GM21786 (cell line): ENCODE measurements at regions not wholly inside any gene's neighbourhood (a gene's known extent, or its start where the extent isn't known, plus 50 kb on each side); places are given as distances from the start of the nearest gene placed in this dataset.

ENCODE experiments used
- ATAC-seq: cut with Tn5 transposase; IDR thresholded peaks from one replicate; pipeline ENCODE4 v1.9.1; 2021; ENCODE audit not compliant: unreplicated experiment

DNA sequence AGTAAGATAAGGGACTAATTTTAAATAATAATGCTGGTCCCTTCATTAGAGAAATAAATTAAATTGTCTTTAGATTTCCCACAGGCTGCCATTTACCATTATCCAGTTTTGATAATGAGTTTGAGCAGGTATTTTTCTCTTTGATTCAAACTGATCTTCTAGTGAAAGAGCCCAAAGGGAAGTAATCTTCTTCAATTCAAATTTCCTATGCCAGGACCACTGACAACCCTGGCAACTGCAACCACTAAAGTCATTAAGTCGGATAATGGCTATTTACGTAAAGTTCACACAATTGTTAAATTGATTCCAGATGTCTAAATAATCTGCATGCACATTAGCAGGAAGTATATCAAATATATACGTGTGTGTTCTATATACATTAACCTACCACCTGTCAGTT, 399.3 kb downstream of the PTPRC start:
- no peak for ATAC-seq

DNA sequence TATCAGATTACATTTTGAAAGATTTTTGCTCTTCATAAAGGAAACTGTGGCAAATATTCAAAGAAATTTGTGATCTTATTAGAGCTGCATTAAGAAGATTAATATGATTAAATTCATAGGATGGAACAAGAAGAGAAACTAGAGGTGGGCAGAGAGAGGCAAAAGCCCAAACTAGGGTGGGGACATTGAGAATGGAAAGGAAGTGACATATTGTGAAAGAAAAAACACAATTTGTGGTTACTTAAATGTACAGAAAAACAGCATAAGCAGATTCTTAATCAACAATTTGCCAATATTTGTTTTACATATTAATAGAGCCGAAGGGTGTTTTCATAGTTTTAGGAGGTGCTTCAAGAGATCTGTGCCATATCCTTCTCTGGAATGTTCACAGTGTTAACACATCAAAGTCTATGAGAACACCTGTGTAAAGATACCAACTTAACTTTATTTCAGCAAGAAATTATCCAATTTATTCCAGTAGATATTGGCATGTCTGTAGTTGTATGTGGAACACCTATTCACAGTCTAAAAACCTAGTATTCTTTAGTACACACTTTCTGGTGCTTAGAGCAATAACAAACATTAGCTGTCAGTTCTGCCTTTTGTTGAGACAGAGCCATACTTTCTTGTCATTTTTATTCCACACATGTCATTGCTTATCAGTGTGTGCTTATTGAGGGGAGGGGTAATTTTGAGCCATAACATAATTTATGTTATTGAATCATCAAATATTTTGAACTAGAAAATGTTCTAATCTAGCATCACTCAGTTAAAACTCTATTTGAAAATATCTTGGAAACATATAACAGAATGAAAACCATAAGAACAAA, 401.5 kb downstream of the PTPRC start:
- ATAC-seq: no peak

DNA sequence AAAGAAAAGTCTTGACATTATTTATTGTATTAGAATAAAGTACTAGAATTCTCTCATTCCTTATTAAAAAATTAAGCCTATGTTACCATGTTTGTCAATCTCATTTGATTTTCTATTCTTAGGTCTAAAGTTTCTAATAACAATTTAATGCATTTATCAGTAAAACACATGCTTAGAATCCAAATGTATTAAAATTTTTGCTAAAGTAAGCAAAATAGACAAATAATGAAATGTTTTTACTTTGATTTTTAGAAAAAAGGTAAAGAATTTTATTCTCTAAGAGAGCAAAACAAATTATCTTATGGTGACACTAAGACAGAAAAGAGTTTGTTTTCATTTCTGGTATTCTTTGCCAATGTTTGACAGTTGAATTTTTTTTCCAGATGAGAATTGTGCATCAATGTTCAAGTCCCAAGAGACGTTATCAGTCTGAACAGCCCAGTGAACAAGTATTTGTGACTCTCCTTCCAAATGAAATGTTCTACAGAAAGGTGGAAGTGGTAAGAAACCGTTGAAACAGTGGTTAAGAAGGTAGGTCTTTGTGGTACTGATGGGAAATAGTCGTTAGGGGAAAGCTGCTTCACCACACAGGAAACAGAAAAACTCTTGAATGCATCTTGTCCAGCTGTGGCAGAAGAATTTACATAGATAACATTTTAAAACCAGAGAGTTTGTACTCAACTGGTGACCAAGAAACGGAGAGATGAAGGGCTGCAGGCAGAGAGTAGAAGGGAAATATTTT, 402.5 kb downstream of the PTPRC start:
- ATAC-seq: peak; percentile 99

DNA sequence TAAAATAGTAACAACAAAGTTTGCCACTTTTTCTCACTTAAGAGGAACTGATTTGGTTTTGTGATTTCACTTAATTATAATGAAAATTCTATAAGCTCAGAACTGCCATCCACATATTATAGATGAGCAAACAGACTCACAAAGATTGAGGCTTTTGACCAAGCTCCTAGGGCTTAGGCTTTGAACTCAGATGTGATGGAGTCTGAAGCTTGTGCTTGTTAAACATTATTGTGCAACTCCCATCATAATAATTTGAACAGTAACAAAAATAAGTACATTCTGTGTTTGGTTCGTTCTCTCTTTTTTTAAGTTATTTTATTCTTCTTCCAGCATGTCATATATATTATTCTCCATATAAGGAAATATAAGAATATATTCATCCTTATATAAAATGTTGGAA, 403.4 kb downstream of the PTPRC start:
- no peak for ATAC-seq

DNA sequence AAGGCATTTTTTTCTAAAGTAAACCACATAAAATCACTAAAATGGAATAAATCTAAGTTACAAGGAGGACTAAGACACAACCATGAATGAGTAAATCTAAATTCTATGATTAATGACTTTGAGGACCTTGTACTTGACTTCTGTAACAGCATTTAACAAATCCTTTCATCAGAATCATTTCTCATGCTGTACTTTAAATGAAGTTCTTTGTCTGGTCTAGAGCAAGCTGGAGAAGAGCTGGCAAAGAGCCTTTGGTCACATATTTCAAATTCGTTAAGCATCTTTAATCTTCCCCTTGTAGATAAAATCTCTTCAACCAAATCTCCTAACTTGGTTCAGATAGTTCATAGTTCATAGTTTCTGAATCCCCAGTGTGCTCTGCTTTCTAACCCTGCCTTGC, 405.4 kb downstream of the PTPRC start:
- ATAC-seq: no peak

DNA sequence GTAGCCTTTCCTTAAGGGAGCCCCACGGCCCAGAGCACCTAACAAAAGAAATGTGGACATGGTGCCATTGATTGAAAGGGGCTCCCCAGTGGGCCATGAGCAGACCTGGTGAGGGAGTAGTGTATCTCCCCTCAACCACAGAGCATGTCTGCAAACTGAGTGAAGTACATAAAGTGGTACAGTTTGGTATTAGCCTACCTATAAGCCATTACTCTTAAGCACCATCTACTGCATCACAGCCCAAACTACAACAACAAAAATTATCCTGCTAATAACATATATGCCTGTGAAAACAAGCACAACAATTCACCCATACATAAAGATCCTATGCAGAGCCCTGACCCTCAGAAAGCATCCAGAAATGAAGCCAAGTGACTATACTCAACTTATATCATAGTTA, 407.8 kb downstream of the PTPRC start:
- ATAC-seq: no peak

DNA sequence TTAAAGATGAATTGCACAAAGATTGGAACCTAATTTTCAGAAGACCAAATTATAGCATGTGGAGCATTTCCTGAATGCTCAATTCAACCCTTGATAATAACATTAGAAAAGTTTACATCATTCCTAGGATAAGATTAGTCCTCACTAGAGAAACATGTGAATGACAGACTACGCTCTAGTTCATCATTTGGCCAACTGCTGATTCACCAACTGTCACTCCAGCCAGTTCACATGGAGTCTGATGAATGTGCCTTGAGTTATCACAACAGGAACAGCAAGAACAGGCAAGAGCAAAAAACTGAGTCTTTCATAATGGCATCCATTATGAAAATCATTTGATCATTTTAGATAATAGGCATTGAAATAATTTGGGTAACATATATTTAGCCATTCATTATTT, 415.9 kb downstream of the PTPRC start:
- ATAC-seq: no peak

DNA sequence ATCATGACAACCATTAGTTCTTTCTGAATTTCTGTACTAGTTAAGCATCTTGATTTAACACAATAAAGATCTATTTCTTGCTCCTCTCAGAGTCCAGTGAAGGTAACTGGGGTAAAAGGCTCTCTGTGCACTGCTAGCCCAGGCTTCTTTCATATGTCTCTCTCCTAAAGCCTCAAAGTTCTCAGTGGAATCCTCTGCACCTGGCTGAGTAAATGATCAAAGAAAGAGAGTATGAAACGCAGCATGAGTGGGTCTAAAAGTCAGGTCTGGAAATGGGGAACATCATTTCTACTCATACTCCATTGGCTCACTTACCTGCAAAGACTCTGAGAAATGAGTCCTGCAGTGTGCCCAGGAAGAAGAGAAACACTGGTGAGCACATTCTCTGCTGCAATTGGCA, 418.5 kb downstream of the PTPRC start:
- ATAC-seq: no peak

DNA sequence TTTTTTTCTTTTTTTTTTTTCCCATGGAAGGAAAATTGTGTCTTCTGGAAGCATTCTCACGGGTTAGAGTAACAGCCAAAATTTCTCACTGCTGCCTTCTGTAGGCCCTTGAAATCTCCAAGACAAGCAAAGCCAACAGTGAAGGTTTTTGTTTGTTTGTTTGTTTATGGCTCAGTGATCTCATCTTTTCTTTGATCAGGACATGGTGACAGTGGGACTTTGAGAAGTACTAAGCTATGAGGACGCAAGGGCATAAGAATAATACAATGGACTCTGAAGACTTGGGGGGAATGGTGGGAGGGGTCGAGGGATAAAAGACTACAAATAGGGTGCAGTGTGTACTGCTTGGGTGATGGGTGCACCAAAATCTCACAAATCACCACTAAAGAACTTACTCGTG, 419.4 kb downstream of the PTPRC start:
- no peak for ATAC-seq

DNA sequence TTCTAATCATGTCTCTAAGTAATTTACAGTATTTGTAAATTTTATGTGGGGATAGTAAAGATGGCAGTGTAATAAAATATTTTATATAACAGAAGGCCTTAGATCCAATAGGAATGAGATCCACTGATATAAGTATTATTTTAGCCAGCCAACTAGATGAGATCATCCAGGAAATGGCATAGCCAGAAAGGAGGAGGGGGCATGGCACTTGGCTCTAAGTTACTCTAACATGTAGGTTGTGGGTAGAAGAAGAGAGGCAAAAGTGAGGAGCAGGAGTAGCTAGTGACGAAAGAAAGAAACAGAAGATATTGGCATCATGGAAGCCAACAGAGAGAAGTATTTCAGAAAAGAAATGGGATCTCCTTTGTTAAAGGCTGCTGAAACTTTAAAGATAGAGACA, 426.1 kb downstream of the PTPRC start:
- ATAC-seq: no peak

DNA sequence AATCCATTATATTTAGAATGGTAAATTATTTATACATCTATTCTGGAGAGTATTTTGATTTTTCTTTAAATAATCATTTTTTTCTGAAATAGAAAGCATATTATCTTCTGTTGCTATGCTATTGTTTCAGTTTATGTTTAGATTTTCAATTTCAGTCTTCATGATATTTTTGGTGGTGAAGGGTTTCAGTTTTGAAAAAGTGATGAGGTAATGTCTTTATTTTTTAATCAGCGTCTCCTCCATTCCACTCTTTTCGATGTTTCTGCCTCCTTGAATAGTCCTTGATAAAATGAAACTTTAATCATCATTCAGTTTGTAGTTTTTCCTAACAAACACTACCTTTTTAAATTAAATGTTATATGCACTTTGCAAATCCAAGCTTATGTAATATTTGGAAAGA, 428.6 kb downstream of the PTPRC start:
- peak; percentile 97 for ATAC-seq

DNA sequence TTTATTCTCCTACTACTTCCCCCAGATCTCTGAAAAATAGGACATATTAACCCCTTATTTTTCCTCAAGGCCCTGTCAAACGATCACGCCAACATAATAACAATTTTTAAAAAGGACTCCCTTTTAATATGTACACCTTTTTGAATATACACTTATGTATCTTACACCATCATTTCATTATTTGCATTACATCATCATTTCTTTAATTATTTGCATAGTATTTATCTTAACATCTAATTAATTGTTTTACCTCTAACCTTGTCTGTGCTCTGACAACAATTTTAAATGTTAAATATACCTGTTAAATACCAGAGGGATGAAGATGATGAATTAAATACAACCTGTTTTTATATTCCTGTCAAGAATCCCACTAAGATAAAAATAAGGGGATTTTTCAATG, 432.2 kb downstream of the PTPRC start:
- ATAC-seq: no peak

DNA sequence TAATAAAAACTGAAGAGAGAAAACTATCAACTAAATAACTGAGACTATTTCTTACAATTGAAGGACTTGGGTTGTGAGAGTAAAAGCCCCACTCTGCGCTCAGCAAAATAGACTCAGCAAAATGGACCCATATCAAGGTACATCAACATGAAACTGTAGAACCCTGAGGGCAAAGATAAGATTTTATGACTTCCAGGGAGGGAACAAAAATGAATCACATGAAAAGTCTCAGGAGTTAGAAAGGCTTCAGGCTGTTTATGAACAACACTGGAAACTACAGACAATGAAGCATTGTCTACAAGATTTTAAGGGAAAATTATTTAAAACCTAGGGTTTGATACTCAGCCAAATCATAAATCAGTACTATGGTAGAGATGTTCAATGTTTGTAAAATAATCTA, 434.3 kb downstream of the PTPRC start:
- ATAC-seq: no peak

DNA sequence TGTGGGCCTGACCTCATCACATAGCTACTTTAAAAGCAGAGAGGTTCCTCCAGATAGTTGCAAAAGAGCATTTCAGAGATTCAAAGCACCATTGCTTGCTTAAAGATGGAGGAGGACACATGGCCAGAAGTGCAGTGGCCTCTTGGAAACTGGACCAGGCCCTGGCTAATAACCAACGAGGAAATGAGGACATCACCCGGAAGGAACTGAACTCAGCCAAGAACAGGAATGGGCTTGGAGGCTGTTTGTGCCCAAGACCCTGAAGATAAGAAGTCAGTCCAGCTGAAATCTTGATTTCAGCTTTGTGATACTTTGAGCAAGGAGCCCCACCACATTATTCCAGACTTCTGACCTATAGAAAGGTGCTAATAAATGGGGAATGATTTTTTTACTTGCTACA, 437.0 kb downstream of the PTPRC start:
- ATAC-seq: no peak

DNA sequence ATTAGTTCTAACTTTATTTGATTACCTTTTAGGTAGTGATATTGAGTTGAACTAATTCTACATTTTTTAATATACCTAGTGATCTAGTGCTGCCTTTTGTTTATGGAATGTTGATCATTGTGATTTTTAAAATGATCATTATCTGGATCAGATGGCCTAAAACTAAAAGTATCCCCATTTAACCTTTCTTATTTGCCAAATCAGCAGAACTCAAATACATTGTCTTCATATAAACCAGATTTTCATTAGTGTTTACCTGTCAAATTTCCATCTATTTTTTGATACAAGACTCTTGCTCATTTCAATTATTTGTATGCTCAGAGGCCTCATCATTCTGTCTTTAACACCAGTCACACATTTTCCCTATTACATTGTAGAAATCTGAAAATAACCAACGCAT, 441.2 kb downstream of the PTPRC start:
- ATAC-seq: no peak

DNA sequence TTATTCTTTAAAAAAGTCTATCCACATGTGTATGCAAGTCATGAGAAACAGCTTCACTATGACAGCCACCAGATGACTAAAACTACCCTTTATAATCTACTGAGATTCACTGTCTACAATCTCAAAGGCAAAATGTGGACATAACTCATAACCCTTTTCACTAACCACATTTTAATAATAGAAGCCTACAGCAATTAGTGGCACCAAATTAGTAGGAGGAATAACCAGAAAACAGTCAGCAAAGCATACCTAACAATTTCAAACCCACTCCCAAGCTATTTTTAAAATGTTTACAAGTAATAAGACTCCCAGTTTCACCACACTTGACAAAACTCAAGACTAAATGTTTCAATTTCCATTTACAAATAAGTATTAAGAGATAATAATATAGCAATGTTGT, 442.9 kb downstream of the PTPRC start:
- peak; percentile 72 for ATAC-seq

DNA sequence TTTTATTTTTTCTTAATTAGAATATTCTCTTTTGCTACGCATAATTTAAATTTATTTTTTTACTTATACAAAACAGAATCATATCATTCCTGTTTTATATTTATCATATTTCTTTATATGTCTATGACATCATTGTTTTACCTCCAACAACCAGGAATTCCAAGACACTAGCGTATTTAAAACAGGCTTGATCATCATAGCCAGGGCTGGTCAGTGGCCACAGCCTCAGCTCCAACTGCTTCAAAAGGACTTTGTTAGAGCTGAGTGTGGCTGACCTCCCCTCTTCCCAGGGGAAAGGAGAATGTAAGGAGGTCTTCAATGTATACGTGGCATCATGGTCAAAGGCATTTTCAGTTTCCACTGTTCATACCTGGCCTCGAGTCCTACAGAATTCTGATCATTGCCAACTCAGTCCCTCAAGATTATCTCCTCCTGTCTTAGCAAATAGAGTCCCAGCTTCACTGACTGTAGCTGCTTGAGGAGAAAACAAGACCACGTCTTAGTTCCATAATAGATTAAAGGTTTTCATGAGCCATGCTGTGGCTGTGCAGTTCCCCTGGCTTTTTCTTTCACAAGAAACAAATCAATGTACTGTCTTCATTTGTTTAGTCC, 444.0 kb downstream of the PTPRC start:
- ATAC-seq: no peak

DNA sequence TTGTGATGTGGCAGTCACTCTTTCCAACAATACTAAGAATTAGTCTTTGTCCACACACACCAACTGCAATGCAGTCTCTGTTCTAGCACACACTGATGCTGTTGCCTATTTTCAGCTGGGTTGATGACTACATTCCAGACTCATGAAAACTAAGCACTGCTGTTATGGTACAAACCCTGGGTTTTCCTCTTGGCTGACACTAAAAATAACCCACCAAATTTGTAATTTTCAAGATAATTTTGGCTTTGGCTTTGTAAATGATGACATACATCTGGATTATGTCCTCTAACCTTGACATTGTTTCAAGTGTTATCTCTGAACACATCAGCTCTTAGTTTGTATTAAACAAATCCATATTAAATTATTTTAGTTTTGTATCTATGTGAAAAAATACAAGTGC, 444.8 kb downstream of the PTPRC start:
- ATAC-seq: no peak

DNA sequence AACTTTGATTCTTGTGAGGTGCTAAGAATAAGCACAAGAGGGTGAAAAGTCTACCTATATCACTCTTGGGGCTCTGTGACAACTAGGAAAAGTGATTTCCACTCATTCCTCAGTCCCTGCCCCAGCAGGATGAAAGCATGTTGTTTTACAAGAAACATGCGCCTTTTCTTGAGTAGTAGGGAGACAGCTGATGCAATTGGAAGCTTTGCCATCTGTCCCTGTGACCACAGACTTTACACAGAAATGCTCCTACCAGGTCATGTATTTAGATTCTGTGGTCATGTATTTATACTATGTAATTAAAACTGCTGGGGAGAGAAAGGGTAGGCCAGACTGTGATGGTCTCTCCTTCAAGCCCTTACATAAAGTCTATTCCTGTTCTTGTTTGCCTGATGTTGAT, 445.5 kb downstream of the PTPRC start:
- no peak for ATAC-seq

DNA sequence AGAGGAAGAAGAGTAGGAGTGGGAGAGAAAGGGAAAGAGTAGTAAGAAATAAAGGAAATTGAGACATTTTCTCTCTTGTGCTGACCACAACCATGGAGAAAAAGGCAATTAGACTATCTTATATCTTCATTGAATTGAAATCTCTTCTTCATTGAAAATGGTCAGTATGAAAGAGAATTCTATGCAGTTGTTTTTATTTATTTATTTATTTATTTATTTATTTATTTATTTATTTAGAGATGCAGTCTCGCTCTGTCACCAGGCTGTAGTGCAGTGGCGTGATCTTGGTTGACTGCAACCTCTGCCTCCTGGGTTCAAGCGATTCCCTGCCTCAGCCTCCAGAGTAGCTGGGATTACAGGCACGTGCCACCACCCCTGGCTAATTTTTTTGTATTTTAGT, 447.1 kb downstream of the PTPRC start:
- no peak for ATAC-seq

DNA sequence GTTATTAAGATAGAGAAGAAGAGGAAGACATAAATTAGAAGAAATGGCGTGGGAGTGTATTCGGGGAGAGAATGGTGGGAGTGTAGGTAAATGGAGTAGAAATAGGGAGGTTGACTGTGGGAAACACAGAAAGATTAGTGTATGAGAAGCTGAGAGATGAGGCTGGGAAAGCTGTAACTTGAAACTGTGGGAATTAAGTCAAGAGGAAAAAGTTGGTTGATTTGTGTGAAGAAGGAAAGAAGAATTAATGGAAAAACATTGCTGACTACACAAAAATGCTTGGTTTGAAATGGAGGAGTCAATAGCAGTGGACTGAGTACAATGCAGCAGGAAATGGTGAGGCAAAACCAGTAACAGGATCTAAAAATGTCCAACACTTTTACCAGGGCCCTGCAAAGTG, 448.3 kb downstream of the PTPRC start:
- ATAC-seq: no peak
